ENCODE measurements at regions not wholly inside any gene's neighbourhood (a gene's known extent, or its start where the extent isn't known, plus 50 kb on each side); places are given as distances from the start of the nearest gene placed in this dataset.

DNA sequence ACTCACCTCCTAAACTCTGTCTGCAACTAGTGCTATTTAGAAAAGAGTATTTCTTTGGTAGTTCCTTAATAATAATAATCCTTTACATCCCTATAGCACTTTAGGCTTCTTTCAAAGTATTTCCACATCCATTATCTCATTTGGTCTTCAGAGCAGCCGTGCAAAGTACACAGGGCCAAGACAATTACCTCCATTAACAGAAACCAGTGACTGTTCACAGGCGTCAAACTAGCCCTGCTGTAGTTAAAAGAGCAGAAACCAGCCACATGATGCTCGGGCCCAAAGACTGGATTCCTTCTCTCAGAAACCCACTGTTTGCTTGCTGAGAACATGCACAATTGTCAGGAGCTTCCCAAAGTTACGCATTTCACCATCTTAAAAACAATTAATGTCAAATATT is 396.0 kb upstream of the DAB1 start:
- no peak for DNase-seq (ENCODE audit: low read depth in 2 of 2)

DNA sequence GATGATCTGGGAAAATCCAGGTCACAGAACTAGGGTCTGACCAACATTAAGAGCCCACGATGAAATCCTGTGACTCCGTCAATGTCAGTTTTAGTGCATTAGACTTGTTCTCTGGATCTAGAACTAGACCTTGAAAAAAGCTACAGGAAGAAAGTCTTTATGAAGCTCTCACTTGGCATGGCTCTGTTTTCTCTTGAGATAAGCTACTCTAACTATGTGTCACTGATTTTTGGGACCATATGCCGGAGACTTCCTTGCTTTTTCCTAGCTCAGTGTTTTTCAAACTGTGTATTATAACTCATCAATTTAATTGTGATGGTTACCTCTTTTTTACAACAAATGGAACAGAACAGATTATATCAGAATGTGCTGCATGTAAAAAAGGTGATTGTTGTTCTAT is 379.7 kb upstream of the DAB1 start:
- no peak for DNase-seq (ENCODE audit: low read depth in 2 of 2)

DNA sequence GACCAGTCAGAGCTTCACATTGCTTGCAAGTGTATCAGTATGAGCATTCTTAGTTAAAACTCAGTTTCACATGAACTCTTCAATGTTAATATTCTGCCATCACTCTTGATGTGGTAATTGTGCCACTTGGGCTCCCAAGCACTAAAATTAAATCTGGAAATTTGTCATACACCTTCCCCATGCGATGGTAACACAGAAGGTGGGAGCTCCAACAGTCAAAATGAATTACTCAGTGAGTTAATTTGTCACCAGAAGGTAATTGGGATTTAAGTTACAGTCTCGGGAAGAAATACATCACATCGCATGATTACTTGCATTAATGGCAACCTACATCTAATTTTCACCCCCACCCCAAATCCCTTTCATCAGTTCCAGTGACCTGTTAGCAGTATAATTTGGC is 376.5 kb upstream of the DAB1 start:
- DNase-seq (ENCODE audit: low read depth in 2 of 2) = no peak

DNA sequence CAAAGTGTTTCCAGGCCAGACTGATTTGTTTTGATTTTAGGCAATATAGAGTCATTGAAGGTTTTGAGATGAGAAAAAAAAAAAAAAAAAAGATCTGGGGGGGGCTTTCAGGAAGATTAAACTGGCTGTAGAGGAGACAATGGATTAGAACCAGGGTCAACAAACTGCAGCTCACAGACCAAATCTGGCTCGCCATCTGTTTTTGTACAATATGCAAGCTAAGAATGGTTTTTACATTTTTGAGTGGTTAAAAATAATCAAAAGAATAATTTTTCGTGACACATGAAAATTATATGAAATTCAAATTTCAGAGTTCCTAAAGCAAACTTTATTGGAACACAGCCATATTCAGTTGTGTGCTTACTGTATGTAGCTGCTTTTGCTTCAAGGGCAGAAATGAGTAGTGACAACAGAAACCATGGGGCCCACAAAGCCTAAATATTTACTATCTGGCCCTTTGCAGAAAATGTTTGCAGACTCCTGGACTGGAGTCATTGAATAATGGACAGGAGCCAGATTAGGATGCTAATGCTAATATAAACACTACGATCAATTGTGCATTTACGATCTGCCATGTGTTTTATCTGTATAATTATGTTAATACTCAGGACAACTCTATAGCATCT is 375.7 kb upstream of the DAB1 start:
- no peak for DNase-seq (ENCODE audit: low read depth in 2 of 2)

DNA sequence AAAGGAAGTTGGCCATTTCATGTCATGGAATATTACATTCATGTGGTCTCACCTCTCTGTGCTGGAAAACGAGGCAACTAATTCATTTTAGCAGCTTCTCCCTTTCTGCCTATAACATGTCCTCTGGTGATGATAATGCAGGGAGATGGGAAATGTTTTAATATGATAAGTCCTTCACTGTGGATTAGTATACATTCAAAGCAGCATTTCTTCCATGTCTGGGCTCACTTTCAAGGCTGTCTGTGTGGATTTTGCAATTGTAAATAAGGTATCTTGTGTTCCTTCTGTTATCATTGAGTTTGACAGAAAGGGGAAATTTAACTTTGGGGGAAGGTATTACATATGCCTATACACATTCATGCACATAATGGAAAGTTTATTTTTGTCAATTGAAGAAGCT is 374.7 kb upstream of the DAB1 start:
- DNase-seq (ENCODE audit: low read depth in 2 of 2) = no peak

DNA sequence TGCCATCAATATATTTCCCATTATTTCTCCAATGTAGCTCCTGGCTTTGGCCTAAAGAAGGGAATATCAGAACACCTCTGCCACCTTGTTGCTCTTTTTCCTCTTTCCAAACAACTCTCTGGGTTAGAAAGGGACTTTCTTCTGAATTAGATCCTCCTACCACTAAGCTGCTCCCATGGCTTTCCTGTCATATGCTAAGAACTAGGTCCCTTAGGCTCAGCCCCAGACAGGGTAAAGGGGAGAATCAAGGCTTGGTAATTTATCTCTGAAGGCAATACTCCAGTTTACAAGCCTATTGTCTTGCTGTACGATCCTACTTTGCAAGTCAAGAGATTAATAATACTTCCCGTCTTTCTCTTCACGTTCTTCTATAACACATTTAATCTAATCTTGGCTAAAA is 373.2 kb upstream of the DAB1 start:
- no peak for DNase-seq (ENCODE audit: low read depth in 2 of 2)

DNA sequence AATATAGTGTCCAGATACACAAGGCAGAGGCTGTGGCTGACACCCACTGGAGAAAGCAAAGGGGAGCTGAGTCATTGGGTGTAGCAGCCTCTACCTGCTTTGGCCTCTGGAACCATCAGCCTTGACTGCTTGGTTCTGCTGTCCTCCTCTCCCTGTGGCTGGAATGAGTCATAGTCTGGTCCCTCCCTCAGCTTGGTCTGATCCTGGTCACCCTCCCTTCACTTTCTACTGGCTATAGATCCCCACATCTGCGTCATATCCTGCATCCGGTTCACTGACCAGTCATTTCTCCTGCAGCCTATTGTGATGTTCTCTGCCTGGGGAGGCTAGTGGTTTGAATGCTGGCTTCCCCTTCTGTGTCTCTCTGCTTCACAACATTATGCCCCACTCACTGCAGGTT is 372.8 kb upstream of the DAB1 start:
- DNase-seq (ENCODE audit: low read depth in 2 of 2) = no peak

DNA sequence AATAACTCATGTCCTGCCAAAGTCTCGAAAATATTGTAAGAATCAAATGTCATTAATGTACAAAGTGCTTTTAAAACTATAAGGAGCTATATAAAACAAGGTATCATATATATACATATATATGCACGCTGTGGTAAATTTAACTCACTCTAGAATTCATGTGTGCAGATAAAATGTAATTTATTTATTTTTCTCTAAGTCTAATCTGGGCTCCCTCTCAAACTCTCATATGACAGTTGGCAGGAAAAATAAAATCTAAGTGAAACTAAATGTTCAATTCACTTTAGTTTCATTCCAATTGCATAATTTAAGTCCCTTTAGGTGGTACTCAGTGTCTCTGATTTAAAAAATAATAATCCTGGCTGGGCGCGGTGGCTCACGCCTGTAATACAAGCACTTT is 372.0 kb upstream of the DAB1 start:
- no peak for DNase-seq (ENCODE audit: low read depth in 2 of 2)

DNA sequence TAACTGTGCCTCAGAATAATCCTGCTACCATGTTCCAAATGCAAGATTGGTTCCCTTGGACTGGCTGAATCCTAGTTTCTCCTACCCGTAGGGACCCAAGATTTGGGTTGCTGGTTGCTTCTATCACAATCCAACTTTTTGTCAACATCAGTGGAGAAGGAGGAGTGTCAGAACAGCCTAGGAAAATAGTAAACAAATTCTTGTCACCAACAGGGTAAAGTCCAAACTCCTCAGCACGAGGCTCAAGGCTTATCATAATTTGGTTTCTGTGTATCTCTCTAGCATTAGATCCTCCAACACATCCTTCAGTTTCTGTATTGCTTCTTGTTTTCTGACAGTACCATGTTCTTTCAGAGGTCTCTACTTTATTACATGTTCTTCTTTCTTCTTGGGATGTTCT is 370.2 kb upstream of the DAB1 start:
- no peak for DNase-seq (ENCODE audit: low read depth in 2 of 2)

DNA sequence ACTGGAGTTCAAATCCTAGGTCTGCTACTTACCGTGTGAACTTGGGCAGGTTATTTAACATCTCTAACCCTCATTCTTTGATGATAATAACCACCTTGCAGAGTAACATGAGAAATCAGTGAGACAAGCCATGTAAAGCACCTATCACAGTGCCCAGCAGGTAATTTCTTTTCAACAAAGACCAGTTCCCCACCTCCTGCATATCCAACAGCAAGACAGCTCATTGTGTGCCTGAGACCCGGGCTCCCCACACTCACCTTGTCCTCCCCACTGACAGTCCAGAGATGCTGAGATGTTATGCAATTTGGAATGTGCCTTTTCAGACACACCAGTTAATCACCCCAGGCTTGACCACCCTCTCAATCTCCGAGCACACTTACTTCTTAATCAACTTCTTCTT is 367.6 kb upstream of the DAB1 start:
- no peak for DNase-seq (ENCODE audit: low read depth in 2 of 2)

DNA sequence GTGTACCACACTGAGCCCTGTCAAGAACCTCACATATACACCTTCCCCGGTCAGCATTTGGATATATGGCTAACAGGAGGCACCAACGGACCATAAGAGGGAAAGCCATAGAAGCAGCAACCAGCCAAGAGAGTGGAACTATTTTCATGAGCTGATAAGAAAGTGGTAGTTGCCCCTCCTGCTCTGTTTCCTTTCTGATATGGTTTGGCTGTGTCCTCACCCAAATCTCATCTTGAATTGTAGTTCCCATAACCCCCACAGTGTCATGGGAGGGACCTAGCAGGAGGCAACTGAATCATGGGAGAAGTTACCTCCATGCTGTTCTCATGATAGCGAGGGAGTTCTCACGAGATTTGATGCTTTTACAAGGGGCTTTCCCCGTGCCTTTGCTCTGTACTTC is 366.1 kb upstream of the DAB1 start:
- no peak for DNase-seq (ENCODE audit: low read depth in 2 of 2)

DNA sequence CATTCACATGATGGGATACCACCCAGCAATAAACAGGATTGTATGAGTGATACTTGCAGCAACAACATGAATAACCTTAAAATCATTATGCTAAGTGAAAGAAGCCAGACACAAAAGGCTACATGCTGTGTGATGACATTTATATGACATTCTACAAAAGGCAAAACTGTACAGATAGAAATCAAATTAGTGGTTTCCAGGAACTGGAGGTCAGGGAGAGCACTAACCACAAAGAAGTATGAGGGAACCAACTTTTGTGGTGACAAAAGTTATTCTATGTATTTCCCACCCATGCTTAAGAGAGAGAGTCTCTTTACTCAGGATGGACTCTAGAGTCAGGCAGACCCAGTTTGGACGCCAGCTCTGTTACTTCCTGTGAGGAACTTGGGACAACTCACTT is 364.5 kb upstream of the DAB1 start:
- no peak for DNase-seq (ENCODE audit: low read depth in 2 of 2)

DNA sequence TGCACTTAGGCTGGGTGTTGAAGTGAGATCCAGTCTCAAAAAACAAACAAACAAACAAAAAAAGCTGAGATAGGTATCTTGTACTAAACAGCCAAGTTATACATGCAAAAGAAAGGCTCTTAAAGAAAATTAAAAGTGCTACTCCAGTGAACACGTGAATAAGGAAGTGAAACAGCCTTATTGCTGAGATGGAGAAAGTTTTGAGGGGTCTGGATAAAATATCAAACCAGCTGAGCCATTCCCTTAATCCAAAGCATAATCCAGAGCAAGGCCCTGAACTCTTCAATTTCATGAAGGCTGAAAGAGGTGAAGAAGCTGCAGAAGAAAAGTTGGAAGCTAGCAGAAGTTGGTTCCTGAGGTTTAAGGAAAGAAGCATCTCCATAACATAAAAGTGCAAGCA is 360.5 kb upstream of the DAB1 start:
- no peak for DNase-seq (ENCODE audit: low read depth in 2 of 2)

DNA sequence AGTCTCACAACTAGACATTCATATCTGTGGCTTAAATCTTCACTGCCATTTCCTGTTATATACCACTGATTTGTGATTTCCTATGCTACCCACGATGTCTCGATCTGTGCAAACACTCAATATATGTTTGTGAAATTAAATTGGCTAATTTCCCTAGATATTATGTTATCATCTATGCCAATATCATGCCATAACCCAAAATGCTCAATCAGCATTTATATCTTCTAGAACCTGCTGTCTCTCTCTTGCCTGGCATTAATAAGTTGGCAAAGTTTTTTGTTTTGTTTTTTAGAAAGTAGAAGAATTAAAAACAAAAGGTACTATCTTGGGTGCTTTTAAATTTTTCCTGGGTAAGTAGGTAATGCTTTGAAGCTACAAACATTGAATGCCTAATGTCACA is 358.5 kb upstream of the DAB1 start:
- no peak for DNase-seq (ENCODE audit: low read depth in 2 of 2)

DNA sequence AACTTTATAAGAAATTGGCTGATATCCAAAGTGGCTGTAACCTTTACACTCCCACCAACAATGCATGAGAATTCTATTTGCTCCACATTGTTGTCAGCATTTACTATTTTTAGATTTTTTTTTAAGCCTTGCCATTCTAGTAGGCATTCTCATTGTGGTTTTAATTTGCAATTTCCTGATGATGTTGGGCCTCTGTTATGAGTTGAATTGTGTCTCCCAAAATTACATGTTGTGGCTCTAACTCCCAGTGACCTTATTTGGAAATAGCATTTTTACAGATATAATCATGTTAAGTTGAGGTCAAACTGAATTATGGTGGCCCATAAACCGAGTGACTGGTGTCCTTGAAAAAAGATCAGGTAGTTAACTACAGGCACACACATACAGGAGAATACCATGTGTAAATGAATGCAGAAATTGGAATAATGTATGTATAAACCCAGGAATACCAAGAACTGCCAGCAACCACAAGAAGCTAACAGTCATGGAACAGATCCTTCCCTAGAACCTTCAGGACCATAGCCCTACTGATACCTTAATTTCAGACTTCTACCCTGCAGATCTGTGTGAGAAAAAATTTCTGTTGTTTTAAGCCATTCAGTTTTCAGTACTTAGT is 348.8 kb upstream of the DAB1 start:
- no peak for DNase-seq (ENCODE audit: low read depth in 2 of 2)

DNA sequence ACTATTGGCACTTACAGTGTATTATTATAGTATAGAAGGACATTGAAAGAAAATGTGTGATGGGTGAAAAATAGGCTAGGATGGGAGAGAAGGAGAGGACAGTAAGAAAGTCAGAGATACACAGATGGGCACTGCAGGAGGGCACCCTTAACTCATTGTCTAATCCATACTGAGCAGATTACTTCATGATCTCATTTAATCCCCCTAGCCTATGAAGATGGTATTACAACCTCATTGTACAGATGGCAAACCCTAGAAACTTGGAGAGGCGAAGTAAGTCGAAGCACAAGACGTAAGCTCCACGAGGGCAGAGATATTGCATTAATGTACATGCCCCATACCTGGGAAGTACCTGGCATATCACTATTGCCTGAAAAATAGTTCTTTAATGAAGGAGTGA is 346.9 kb upstream of the DAB1 start:
- no peak for DNase-seq (ENCODE audit: low read depth in 2 of 2)

DNA sequence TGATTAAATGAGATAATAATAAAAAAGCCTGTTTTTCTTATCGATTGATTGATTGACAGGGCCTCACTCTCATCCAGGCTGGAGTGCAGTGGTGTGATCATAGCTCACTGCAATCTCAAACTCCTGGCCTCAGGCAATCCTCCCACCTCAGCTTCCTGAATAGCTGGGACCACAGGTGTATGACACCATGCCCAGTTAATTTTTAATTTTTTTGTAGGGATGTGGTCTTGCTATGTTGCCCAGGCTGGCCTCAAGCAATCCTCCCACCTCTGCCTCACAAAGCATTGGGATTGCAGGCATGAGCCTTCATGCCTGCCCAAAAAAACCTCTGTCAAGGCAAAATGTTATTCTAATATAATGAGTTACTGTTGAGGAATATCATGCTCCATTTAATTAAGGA is 346.4 kb upstream of the DAB1 start:
- no peak for DNase-seq (ENCODE audit: low read depth in 2 of 2)

DNA sequence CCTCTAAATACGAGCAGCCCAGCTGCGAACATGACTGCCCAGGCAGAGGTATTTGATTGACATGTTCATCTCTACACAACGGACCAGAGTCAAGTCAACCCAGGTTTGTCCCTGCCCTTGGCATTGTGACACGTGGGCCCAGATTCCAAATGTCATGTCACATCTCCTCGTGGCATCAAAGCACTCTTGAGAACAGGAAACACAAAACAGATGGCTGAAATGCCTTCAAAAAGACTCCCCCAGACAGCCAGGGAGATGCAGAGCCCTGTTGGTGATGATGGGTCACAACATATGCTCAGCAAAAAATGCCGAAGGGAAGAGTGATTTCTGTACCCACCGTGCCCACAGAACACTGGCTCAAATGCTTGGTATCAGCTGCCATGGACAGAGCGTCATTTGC is 337.8 kb upstream of the DAB1 start:
- no peak for DNase-seq (ENCODE audit: low read depth in 2 of 2)

DNA sequence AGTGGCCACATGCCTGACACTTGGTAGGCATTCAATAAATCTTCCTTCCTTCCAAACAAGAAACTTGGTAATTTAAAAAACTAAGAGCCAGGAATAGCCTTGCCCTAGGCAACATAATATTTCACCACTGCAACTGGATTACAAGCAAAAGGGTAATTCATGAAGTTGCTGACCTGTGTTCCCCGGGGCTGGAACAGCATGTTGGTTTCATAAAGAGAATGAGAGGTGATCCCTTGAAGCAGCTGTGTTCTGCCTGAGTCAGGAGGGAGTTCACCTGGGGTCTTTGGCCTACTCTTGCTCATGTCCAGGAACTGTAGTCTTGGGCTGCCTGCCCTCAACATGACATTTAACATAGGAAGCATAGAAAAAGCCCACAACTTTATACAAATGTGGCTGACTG is 329.0 kb upstream of the DAB1 start:
- no peak for DNase-seq (ENCODE audit: low read depth in 2 of 2)

DNA sequence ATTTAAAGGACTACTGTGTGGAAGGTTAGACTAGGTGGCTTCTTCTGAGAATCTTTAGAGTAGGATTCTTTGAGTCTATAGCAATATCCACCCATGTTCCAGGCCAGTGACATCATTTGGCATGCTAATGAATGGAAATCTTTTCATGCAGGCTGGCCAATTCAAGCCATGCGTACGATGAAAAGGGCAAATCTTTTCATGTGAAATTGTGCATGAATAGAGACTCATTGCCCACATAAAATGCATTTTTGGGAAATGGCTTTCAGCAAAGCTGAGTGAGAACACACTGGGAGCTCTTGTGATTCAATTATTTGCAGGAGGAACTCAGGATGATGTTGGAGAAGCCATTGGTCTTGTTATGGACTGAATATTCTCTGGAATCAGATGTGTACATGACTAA is 324.9 kb upstream of the DAB1 start:
- DNase-seq (ENCODE audit: low read depth in 2 of 2) = no peak

DNA sequence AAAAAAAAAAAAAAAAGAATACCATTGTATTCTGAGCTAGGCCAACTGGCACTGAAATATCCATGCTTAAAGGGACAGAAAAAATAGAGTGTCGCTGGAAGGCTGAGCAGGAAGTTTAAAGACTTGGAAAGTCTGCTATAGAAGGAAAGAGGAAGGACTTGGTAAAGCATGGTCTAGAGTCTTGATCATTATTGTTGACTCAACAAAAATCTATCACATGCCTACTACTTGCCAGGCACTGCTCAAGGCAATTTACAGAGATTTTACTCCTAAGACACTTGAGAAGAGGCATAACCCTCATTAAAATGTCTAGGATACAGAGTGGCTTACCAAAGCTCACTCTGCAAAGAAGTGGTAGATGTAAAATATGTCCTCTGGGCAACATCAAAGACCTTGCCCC is 324.0 kb upstream of the DAB1 start:
- no peak for DNase-seq (ENCODE audit: low read depth in 2 of 2)

DNA sequence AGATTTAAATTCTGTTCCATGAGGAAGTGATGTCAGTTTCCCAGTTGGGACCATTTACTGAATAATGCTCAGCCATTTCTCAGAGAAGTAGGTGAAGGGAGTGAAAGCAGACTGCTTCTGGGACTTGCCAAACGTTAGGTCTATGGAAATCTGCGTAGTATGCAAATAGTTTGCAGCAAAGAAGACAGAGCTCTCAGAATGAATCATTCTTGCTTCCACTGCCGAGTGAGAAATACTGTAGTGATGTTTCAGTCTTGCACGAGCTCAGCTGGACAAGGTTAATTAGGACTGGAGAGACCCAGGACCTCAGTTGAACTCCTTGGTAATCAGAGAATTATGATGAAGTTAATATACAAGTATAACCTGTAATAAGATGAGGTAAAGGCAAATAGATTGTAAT is 317.7 kb upstream of the DAB1 start:
- DNase-seq (ENCODE audit: low read depth in 2 of 2) = no peak

DNA sequence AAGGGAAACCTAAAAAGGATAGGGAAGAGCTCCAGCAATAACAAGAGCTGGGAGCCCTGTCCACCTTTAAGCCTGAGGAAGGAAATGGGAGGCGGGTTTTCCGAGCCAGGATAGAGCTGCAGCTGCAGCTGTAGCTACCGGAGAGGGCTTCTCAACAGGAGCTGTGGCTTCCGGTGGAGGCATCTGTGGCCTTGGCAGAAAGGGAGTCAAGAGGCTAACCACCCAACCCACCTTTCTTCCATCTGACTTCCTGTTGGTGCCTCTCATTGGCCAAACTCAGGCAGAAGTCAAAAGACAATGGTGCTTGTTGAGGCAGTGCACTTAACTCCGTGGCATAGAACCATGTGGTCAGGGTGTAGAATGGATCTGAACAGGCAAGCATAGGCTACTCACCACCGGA is 313.1 kb upstream of the DAB1 start:
- no peak for DNase-seq (ENCODE audit: low read depth in 2 of 2)

DNA sequence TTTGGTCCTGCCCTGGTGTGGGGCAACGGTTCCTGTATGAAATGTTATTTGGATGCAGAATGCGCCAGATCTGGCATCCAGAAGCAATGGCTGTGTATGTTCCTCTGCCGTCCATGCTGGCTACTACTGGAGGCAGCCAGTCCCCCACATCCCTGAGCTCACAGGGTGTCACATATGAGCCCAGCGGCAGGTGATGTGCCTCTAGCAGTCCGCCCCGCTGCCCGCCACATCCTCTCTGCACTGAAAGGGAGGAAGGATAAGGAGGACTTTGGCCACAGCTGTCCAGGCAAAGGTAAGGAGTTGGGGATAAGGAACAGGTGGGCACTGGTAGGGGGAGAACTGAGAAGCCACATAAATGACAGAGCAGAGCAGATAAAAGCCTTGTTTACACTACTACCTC is 305.3 kb upstream of the DAB1 start:
- DNase-seq (ENCODE audit: low read depth in 2 of 2) = no peak
